ENCODE measurements at regions not wholly inside any gene's neighbourhood (a gene's known extent, or its start where the extent isn't known, plus 50 kb on each side); places are given as distances from the start of the nearest gene placed in this dataset.

DNA sequence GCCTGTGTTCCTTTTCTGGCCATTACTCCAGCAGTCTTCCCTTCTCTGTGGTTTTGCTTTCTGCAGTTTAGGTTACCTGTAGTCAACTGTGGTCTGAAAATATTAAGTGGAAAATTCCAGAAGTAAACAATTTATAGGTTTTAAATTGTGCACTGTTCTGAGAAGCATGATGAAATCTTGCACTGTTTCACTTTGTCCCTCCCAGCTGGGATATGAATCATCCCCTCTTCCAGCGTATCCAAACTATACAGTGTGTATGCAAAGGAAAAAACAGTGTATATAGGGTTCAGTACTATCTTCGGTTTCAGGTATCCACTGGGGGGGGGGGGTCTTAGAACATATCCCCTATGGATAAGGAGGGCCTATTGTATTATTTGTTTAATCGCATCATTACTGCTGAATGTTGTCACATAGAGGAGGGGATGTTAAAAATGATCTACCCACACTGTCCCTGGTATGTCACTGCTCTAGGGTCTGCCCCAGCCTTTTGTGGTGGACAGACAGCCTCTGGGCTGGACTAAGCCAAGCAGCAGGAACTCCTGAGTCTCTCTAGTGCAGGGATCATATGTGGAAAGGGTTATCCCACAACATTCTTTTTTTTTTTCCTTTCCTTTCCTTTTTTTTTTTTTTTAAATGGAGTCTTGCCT lies 109.1 kb upstream of the MAX start:
- TF ChIP-seq POLR2A (IDR thresholded peaks at IDR 0.05): no peak
- TF ChIP-seq CTCF (IDR thresholded peaks at IDR 0.05): no peak

Data from body of pancreas (tissue), 4 donors.